D721Med (cell line): ENCODE measurements at regions not wholly inside any gene's neighbourhood (a gene's known extent, or its start where the extent isn't known, plus 50 kb on each side); places are given as distances from the start of the nearest gene placed in this dataset.

Experiments used
- DNase-seq: peaks from one replicate; pipeline ENCODE4 v3.0.0; 2011; ENCODE audit warnings: low spot score; ENCODE audit not compliant: insufficient read length
- FAIRE-seq: peaks from 2 replicates; lab custom pipeline; 2011; peaks lifted over from hg19 to GRCh38; lab: Jason Lieb, UNC
- CTCF ChIP-seq: IDR thresholded peaks from 2 replicates; pipeline ENCODE4 v1.5.1; 2012; ENCODE audit warnings: mild to moderate bottlenecking, control low read depth; ENCODE audit not compliant: insufficient read depth; ENCODE audit errors: missing control alignments

DNA sequence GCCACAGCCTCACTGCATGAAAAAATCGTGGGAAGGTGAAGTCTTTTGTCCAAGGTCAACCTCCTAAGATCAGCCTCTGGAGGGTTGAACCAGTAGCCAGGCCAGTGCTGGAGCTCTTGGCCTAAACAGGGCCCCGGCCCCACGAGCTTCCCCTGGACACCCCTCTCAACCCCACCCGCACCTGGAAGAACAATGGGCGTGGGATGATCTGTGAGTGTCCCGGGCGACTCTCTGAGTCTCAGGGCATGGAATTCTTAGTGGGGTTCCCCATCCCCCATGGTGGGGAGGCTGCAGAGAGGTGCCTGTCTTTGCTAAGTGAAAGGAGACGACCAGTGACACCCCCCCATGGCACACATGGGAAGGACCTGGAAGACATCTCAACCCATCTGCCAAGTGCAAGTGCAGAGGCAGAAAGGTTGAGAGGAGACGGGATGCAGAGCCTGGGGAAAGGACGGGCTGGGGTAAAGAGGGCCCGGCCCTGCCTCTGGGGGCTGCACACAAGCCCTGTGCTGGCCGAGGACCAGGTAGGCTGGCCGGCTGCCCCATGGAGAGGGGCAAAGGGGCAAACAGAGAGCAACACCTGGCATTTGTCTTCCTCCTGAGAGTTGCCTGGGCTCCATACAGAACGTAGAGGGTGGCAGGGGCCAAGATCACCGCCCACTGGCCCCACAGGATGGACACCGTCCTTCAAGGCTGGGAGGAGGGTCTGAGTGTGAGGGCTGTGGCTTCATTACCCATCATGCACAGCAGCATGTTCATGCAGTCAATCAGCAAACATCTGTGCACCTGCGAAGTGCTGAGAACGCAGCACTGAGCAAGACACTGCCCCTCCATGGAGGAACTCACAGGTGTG lies 163.0 kb upstream of the PPP2R2D start:
- no peak for DNase-seq
- no peak for TF ChIP-seq CTCF

DNA sequence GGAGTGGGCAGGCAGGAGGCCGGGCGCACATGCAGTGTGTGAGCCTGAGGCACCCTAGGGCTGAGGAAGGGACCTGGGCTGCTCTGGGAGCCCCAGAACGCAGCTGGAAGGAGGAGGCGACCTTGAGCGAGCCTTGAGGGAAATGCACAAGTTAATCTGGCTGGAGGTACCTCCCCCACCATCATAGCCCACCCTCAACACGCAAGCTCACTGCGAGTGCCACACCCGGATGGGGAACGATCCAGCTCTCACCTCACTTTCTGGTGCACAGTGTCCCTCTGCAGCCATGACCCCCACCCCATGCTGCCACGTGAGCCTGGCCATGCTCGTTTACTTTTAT lies 162.4 kb upstream of the PPP2R2D start:
- DNase-seq (no peak), FAIRE-seq (no peak)
- no peak for TF ChIP-seq CTCF

More for the DNA sequence above, 163.0 kb upstream of the PPP2R2D start:
- FAIRE-seq: no peak

DNA sequence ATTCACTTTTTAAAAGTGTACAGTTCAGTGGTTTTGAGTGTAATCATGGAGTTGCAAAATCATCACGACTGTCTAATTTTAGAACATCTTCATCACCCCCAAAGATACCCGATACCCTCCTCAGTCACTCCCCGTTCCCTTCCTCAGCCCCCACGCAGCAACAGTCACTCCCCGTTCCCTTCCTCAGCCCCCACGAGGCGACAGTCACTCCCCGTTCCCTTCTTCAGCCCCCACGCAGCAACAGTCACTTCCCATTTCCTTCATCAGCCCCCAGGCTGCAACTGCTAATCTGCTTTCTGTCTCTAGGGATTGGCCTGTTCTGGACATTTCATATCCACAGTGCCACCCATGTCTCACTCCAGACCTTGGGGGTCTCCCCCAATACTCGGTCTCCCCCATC lies 161.6 kb upstream of the PPP2R2D start:
- DNase-seq (no peak), FAIRE-seq (no peak)
- TF ChIP-seq CTCF: no peak

GRCh38 chr10:131742500-131742951 lies 158.3 kb upstream of the PPP2R2D start:
- DNase-seq (no peak), FAIRE-seq (no peak)
- TF ChIP-seq CTCF: no peak

DNA sequence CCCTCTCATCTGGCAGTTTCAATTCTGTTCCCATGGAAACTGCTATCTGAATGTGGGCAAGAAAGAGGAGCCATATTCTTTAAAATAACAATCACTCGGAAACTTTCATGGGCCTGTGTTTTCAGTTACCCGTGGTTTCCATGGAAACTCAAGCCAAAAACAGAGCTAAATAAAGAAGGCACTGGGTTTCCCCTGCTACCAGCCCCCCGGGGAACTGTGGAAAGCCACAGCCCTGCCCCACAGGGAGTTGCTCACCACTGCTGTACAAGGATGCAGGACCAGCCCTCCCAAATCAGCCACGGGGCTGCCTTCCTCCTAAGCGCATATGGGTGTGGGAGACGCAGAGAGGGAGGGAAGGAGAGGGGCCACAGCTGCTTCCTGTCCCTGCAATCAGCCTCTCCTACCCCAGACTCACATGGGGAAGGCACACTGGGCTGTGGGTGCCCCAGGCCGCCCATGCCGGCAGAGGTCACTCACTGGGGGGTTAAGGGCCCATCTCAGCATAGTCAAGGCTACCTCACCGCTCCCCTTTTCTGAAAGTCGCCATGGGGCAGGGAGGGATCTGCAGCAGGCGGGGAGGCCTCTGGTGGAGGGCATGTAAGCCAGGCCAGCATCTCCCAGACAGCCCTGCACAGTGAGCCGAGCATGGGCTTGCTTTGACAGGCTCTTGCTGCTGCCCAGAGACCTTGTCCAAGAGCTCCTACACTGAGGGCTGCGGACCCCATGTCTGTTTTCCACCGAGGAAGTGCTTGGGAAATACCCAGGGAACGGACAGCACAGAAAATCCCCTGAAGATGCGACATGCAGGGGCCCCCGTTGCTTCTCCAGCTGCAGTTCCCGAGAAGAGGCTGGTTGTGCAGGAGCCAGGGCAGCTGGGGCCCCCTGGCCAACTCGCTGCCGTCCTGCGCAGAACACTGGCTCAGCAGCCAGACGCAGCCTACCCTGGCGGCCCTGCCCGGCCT lies 157.3 kb upstream of the PPP2R2D start:
- no peak for DNase-seq
- FAIRE-seq: no peak

GRCh38 chr10:131744346-131744745 lies 156.5 kb upstream of the PPP2R2D start:
- TF ChIP-seq CTCF: no peak
- no peak for FAIRE-seq
- DNase-seq: no peak

More for the DNA sequence above, 157.3 kb upstream of the PPP2R2D start:
- TF ChIP-seq CTCF: no peak
